ENCODE measurements at regions not wholly inside any gene's neighbourhood (a gene's known extent, or its start where the extent isn't known, plus 50 kb on each side); places are given as distances from the start of the nearest gene placed in this dataset.

GRCh38 chr6:122141246-122141645 lies 258.2 kb upstream of the HSF2 start:
- no peak for TF ChIP-seq GATA3 (IDR thresholded peaks at IDR 0.05; ENCODE audit: low read depth, low read length)
- no peak for TF ChIP-seq GATA2 (IDR thresholded peaks at IDR 0.05; ENCODE audit: low read depth, low read length)

Measured in SH-SY5Y (cell line).